K562 (cell line): ENCODE measurements at regions not wholly inside any gene's neighbourhood (a gene's known extent, or its start where the extent isn't known, plus 50 kb on each side); places are given as distances from the start of the nearest gene placed in this dataset.

Experiments
- ATAC-seq: fragments of 200-7000 bp; cut with Tn5 transposase; 3 replicates; pipeline ENCODE4 v1.9.1; 2020; ENCODE audit warnings: moderate library complexity
- BruUV-seq: library from RNA; stranded (reverse); fragments of 400-500 nt; replicated peaks from 2 replicates; lab custom pipeline; 2021; lab: Mats Ljungman, UMichigan
- CTCF ChIA-PET: fragments of 300-600 bp; formaldehyde crosslinking; extraction: SDS; loops from one replicate; lab custom pipeline; 2021; ENCODE audit warnings: low intra/inter-chr PET ratio; lab: Yijun Ruan, JAX
- POLR2A ChIA-PET: fragments of 300-600, 350-650 bp; sonication (Branson Sonifier 250); formaldehyde crosslinking; extraction: SDS; loops from one replicate; lab custom pipeline; 2021; ENCODE audit warnings: antibody characterized with exemption, inconsistent platforms; lab: Yijun Ruan, JAX
- DNase-seq, 4 experiments: peaks; one replicate each; pipeline versions ENCODE4 v3.0.0 to v3.0.0-alpha.2; 2011 to 2018; ENCODE audit warnings: low spot score in 3 of 4, mixed read lengths in 3 of 4; ENCODE audit errors: extremely low read depth in 1 of 4
- FAIRE-seq: peaks from 2 replicates; lab custom pipeline; 2011; peaks lifted over from hg19 to GRCh38; lab: Jason Lieb, UNC
- H2AFZ ChIP-seq: 2 replicates; pipeline ENCODE4 v1.6.0; 2011; ENCODE audit warnings: low read depth, low read length, control low read depth, inconsistent platforms
- H3K27ac ChIP-seq: fragments of 200-600 bp; 3 replicates; pipeline ENCODE4 v1.8.0; 2011; ENCODE audit warnings: low read depth, mild to moderate bottlenecking, control low read depth, inconsistent platforms, low read length, moderate library complexity, mixed read lengths; ENCODE audit errors: extremely low read depth
- H3K27me3 ChIP-seq, 2 experiments: fragments of 300-600 bp in 1 of 2; 2 replicates in 1 of 2; 3 replicates in 1 of 2; pipeline versions ENCODE4 v1.6.0 to v1.8.0; 2011; ENCODE audit warnings: inconsistent platforms in 2 of 2, low read length in 2 of 2, mild to moderate bottlenecking in 1 of 2, mixed read lengths in 1 of 2, moderate library complexity in 1 of 2; ENCODE audit not compliant: control insufficient read depth in 2 of 2, insufficient read depth in 2 of 2
- H3K36me3 ChIP-seq: fragments of 300-600 bp; 3 replicates; pipeline ENCODE4 v1.8.0; 2011; ENCODE audit warnings: mild to moderate bottlenecking, low read length, inconsistent platforms; ENCODE audit not compliant: control insufficient read depth, insufficient read depth
- H3K4me1 ChIP-seq, 2 experiments: fragments of 200-600 bp in 1 of 2; replicated peaks in 1 of 2; 2 replicates in 1 of 2; 3 replicates in 1 of 2; pipeline versions ENCODE4 v1.5.1 to v1.8.0; 2011; ENCODE audit warnings: inconsistent platforms in 2 of 2, low read length in 2 of 2, mild to moderate bottlenecking in 1 of 2, mixed read lengths in 1 of 2, moderate library complexity in 1 of 2; ENCODE audit not compliant: control insufficient read depth in 2 of 2, insufficient read depth in 2 of 2
- H3K4me2 ChIP-seq: 2 replicates; pipeline ENCODE4 v1.6.1; 2011; ENCODE audit warnings: low read length, control low read depth, inconsistent platforms, mixed read lengths; ENCODE audit not compliant: insufficient read depth
- H3K4me3 ChIP-seq: fragments of 200-600 bp; sonication (generic), shearing (Covaris generic); 2 replicates; pipeline ENCODE4 v1.5.1; 2016; ENCODE audit warnings: control low read depth, inconsistent platforms
- H3K79me2 ChIP-seq: fragments of 200-600 bp; 3 replicates; pipeline ENCODE4 v1.8.0; 2011; ENCODE audit warnings: low read length, inconsistent platforms; ENCODE audit not compliant: control insufficient read depth, insufficient read depth
- H3K9ac ChIP-seq, 2 experiments: 2 replicates each; pipeline versions ENCODE4 v1.6.0 to v1.6.1; 2011; ENCODE audit warnings: low read depth in 2 of 2, low read length in 2 of 2, control low read depth in 1 of 2, inconsistent platforms in 1 of 2, mild to moderate bottlenecking in 1 of 2, mixed read lengths in 1 of 2; ENCODE audit not compliant: insufficient read depth in 1 of 2
- H3K9me1 ChIP-seq: one replicate; pipeline ENCODE4 v1.6.0; 2011; ENCODE audit warnings: inconsistent platforms, mild to moderate bottlenecking, low read length, moderate library complexity; ENCODE audit not compliant: control insufficient read depth, insufficient read depth
- H3K9me3 ChIP-seq: replicated peaks from 2 replicates; pipeline ENCODE4 v1.5.1; 2011; ENCODE audit warnings: low read depth, low read length, inconsistent platforms; ENCODE audit not compliant: control insufficient read depth, insufficient read depth
- H4K20me1 ChIP-seq: replicated peaks from 2 replicates; pipeline ENCODE4 v1.6.1; 2011; ENCODE audit warnings: low read length, inconsistent platforms, mixed read lengths; ENCODE audit not compliant: control insufficient read depth, insufficient read depth
- BCLAF1 ChIP-seq, 2 experiments: fragments of 450-650 bp in 1 of 2; IDR thresholded peaks; 2 replicates each; pipeline ENCODE4 v1.6.1; 2011 to 2017; ENCODE audit warnings: low read depth in 2 of 2, antibody characterized with exemption in 1 of 2, borderline replicate concordance in 1 of 2, low read length in 1 of 2, mild to moderate bottlenecking in 1 of 2, mixed read lengths in 1 of 2; ENCODE audit not compliant: control insufficient read depth in 1 of 2
- EP300 ChIP-seq: IDR thresholded peaks from 2 replicates; pipeline ENCODE4 v1.6.1; 2012; ENCODE audit warnings: low read length, improper control_type of control experiment
- MECOM ChIP-seq: fragments of 250-450 bp; sonication (Bioruptor Pico); IDR thresholded peaks from 2 replicates; pipeline ENCODE4 v1.8.0; 2022; ENCODE audit warnings: inconsistent platforms
- POLR2G ChIP-seq: fragments of 200-400 bp; formaldehyde crosslinking; IDR thresholded peaks from 2 replicates; pipeline ENCODE4 v1.6.1; 2017; ENCODE audit warnings: low read depth, mild to moderate bottlenecking, antibody characterized with exemption, low read length, moderate library complexity
- SETDB1 ChIP-seq: IDR thresholded peaks from one replicate; pipeline ENCODE4 v1.6.1; 2012; ENCODE audit warnings: low read length, control low read depth, inconsistent platforms
- SMAD2 ChIP-seq: fragments of 150-350 bp; IDR thresholded peaks from 2 replicates; pipeline ENCODE4 v1.6.1; 2014; ENCODE audit warnings: low read depth, mild to moderate bottlenecking, low read length
- SMARCE1 ChIP-seq: fragments of 450-650 bp; IDR thresholded peaks from 2 replicates; pipeline ENCODE4 v1.7.1; 2016; ENCODE audit warnings: mild to moderate bottlenecking
- SREBF1 ChIP-seq: fragments of 150-350 bp; IDR thresholded peaks from 2 replicates; pipeline ENCODE4 v1.6.1; 2014; ENCODE audit warnings: antibody characterized with exemption, low read depth, low read length, borderline replicate concordance
- SRSF7 ChIP-seq: fragments of 200-400 bp; formaldehyde crosslinking; optimal IDR thresholded peaks from 2 replicates; pipeline ENCODE3; 2017; ENCODE audit warnings: mild to moderate bottlenecking, low read depth, low read length
- TAF7 ChIP-seq: fragments of 450-650 bp; IDR thresholded peaks from 2 replicates; pipeline ENCODE4 v1.6.1; 2016; ENCODE audit warnings: missing genetic modification characterization, missing compliant biosample characterization
- TARDBP ChIP-seq: fragments of 450-650 bp; IDR thresholded peaks from 2 replicates; pipeline ENCODE4 v1.6.1; 2016
- TBP ChIP-seq: optimal IDR thresholded peaks from 2 replicates; pipeline ENCODE3; 2011; ENCODE audit warnings: low read depth, low read length, improper control_type of control experiment
- XRCC4 ChIP-seq: IDR thresholded peaks from one replicate; pipeline ENCODE4 v1.6.1; 2011; ENCODE audit not compliant: insufficient read depth, insufficient read length; ENCODE audit errors: extremely low read depth
- ZNF431 ChIP-seq: sonication (generic); formaldehyde crosslinking; IDR thresholded peaks from 2 replicates; pipeline ENCODE4 v1.8.0; 2022; ENCODE audit warnings: mild to moderate bottlenecking, missing genetic modification reagents
- ZNF589 ChIP-seq: fragments of 200-800 bp; sonication (Bioruptor generic); IDR thresholded peaks from 2 replicates; pipeline ENCODE4 v1.6.1; 2016; ENCODE audit warnings: low read depth, missing genetic modification characterization, missing compliant biosample characterization
- ZNF592 ChIP-seq: fragments of 450-650 bp; IDR thresholded peaks from 2 replicates; pipeline ENCODE4 v1.6.1; 2017; ENCODE audit warnings: antibody characterized with exemption, mild to moderate bottlenecking
- ZNF668 ChIP-seq: fragments of 250-450 bp; sonication (Bioruptor Pico); IDR thresholded peaks from 2 replicates; pipeline ENCODE4 v1.8.0; 2022; ENCODE audit warnings: mild to moderate bottlenecking, inconsistent platforms
- WGBS: fragments of 100-300 bp; shearing (Covaris generic); methylation state at CpG from one replicate; pipeline ENCODE4 v1.1.6; 2016; ENCODE audit warnings: low coverage, mixed read lengths; ENCODE audit not compliant: insufficient coverage; ENCODE audit errors: missing lambda C conversion rate; 5-methylcytosine and 5-hydroxymethylcytosine counted together
- in situ Hi-C: fragments of 300-500 bp; cut with MboI; formaldehyde crosslinking; loops from 4 replicates; pipeline ENCODE4 v1.15.0; 2018; ENCODE audit warnings: inconsistent platforms, mixed read lengths
- intact Hi-C: fragments of 100-400 bp; cut with micrococcal nuclease; formaldehyde crosslinking; loops from 2 replicates; pipeline ENCODE4 v1.14.2; 2022

GRCh38 chr1:69499203-69499803, 68.4 kb upstream of the LRRC7 start:
- 10% methylated on average over 7 of the region's 7 CpGs for WGBS
- in situ Hi-C loops = no loop called here
- Histone ChIP-seq H3K4me2 (peak overlapping the region; percentile 33), H3K9me1 (no peaks in the 10 kb centered on the region), H3K27me3 (no peaks in the 10 kb centered on the region), H3K4me3 (no peak overlapping the region), H3K9me3 (no peaks in the 10 kb centered on the region), H3K27ac (peak overlapping the region; percentile 72), H4K20me1 (no peaks in the 10 kb centered on the region), H2AFZ (peak overlapping the region; percentile 87), H3K79me2 (no peaks in the 10 kb centered on the region), H3K9ac (peak overlapping the region in 1 of 2 experiments; percentile 27; a peak in 2 of 4 replicates), H3K36me3 (no peaks in the 10 kb centered on the region), H3K4me1 (peaks cover 5 to 9% of the 10 kb centered on the region in 2 experiments; a peak in 4 of 5 replicates)
- intact Hi-C loops = no loop called here
- BruUV-seq = no TSS peak
- ATAC-seq (peak; percentile 73), DNase-seq (peak in 2 of 4 experiments; percentile 30 to 60), FAIRE-seq (no peak)
- ChIA-PET POLR2A (no interaction called here), CTCF (no interaction called here)
- TF ChIP-seq SREBF1 = no peak
- no peak for TF ChIP-seq ZNF589 (CRISPR knock-in tag)
- peak; percentile 21 for TF ChIP-seq TBP
- TF ChIP-seq SETDB1 = no peak
- no peak for TF ChIP-seq SMAD2
- no peak for TF ChIP-seq TARDBP
- TF ChIP-seq SMARCE1 = 0 out of 2 replicates have a peak, but pooled peaks have one; percentile 22
- TF ChIP-seq ZNF668 (CRISPR knock-in tag) = no peak
- TF ChIP-seq XRCC4 = no peak
- no peak for TF ChIP-seq SRSF7
- no peak for TF ChIP-seq TAF7 (tag)
- no peak for TF ChIP-seq ZNF431 (CRISPR knock-in tag)
- no peak for TF ChIP-seq BCLAF1 (IDR thresholded peaks at IDR 0.05; ENCODE audit: borderline replicate concordance in 1 of 2, control insufficient read depth in 1 of 2, low read depth in 2 of 2, low read length in 1 of 2)
- TF ChIP-seq ZNF592 = peak; percentile 84
- no peak for TF ChIP-seq POLR2G
- no peak for TF ChIP-seq EP300
- TF ChIP-seq MECOM (CRISPR knock-in tag) = no peak
